PC-3 (cell line): ENCODE measurements at regions not wholly inside any gene's neighbourhood (a gene's known extent, or its start where the extent isn't known, plus 50 kb on each side); places are given as distances from the start of the nearest gene placed in this dataset.
"Not testable (repeated sequence)": the region's sequence is repeated elsewhere in the genome, so short reads cannot be mapped to it uniquely, and the experiment has no call there.

Experiments used
- CTCF ChIP-seq: fragments of 300-600 bp; sonication (generic); conservative IDR thresholded peaks from 2 replicates; pipeline ENCODE4 v1.5.1; 2017; ENCODE audit warnings: antibody characterized with exemption, low read depth, mild to moderate bottlenecking, low read length
- EZH2 ChIP-seq: fragments of 300-600 bp; sonication (generic); IDR thresholded peaks from one replicate; pipeline ENCODE4 v1.6.1; 2017; ENCODE audit warnings: antibody characterized with exemption, mild to moderate bottlenecking, low read length; ENCODE audit not compliant: unreplicated experiment
- EZH2phosphoT487 ChIP-seq: fragments of 300-600 bp; sonication (generic); IDR thresholded peaks from 2 replicates; pipeline ENCODE4 v1.6.1; 2018; ENCODE audit warnings: mild to moderate bottlenecking, antibody characterized with exemption, low read length, borderline replicate concordance

DNA sequence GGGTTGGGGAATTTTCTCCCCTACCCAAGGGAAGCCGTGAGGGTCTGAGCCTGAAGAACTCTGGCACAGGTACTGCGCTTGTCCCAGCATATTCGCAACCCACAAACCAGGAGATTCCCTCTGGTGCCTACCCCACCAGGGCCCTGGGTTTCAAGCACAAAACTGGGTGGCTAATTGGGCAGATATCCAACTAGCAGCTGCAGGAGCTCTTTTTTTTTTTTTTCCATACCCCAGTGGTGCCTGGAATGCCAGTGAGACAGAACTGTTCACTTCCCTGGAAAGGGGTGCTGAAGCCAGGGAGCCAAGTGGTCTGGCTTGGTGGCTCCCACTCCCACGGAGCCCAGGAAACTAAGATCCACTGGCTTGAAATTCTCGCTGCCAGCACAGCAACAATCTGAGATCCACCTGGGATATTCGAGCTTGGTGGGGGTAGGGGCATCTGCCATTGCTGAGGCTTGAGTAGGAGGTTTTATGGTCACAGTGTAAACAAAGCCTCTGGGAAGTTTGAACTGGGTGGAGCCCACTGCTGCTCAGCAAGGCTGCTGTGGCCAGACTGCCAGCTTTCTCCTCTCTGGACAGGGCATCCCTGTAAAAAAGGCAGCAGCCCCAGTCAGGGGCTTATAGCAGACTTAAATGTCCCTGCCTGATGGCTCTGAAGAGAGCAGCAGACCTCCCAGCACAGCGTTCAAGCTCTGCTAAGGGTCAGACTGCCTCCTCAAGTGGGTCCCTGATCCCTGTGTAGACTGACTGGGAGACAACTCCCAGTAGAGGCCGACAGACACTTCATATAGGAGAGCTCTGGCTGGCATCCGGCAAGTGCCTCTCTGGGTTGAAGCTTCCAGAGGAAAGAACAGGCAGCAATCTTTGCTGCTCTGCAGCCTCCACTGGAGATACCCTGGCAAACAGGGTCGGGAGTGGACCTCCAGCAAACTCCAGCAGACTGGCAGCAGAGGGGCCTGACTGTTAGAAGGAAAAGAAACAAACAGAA is 670.1 kb upstream of the IGFBP3 start:
- not testable (repeated sequence) for TF ChIP-seq CTCF, EZH2, EZH2phosphoT487
